GM06990 (cell line): ENCODE measurements at regions not wholly inside any gene's neighbourhood (a gene's known extent, or its start where the extent isn't known, plus 50 kb on each side); places are given as distances from the start of the nearest gene placed in this dataset.

Experiments
- DNase-seq: peaks from one replicate; pipeline ENCODE4 v3.0.0-alpha.2; 2011; ENCODE audit not compliant: insufficient read length; ENCODE audit errors: extremely low read depth
- H3K27me3 ChIP-seq: replicated peaks from 2 replicates; pipeline ENCODE4 v1.6.0; 2011; ENCODE audit warnings: low read length; ENCODE audit not compliant: control insufficient read depth, insufficient read depth
- H3K36me3 ChIP-seq: 2 replicates; pipeline ENCODE4 v1.5.1; 2011; ENCODE audit warnings: low read length; ENCODE audit not compliant: control insufficient read depth, insufficient read depth
- H3K4me3 ChIP-seq: replicated peaks from 2 replicates; pipeline ENCODE4 v1.5.1; 2011; ENCODE audit warnings: low read depth, mild to moderate bottlenecking, control low read depth, low read length
- TF ChIP-seq, protein P1 (sequence below): IDR thresholded peaks from 2 replicates; pipeline ENCODE4 v1.5.1; 2011; ENCODE audit warnings: low read length, control low read depth, mild to moderate bottlenecking, inconsistent platforms; ENCODE audit not compliant: insufficient read depth, poor library complexity, severe bottlenecking

DNA sequence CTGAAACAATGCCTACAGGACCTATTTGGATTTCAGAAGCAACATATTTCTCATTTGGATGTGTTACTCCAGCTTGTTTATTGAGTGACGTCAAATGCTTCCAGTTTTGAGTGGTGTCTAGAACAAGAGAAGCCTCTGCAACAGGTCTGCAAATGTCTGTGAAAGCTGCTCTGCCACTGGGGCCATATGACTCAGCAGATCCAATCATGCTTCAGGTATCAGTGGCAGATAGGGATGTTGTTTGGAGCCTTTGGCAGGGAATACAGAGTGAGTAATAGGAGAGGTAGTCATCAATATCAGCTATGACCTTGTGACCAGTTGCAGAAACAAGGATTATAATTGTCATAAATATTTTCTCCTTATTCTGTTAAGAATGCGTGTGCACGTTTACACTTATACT lies 141.1 kb upstream of the ZXDA start:
- TF ChIP-seq, protein P1, sequence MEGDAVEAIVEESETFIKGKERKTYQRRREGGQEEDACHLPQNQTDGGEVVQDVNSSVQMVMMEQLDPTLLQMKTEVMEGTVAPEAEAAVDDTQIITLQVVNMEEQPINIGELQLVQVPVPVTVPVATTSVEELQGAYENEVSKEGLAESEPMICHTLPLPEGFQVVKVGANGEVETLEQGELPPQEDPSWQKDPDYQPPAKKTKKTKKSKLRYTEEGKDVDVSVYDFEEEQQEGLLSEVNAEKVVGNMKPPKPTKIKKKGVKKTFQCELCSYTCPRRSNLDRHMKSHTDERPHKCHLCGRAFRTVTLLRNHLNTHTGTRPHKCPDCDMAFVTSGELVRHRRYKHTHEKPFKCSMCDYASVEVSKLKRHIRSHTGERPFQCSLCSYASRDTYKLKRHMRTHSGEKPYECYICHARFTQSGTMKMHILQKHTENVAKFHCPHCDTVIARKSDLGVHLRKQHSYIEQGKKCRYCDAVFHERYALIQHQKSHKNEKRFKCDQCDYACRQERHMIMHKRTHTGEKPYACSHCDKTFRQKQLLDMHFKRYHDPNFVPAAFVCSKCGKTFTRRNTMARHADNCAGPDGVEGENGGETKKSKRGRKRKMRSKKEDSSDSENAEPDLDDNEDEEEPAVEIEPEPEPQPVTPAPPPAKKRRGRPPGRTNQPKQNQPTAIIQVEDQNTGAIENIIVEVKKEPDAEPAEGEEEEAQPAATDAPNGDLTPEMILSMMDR, result no peak
- no peak for DNase-seq
- Histone ChIP-seq H3K27me3 (no peaks in the 10 kb centered on the region), H3K36me3 (no peaks in the 10 kb centered on the region), H3K4me3 (no peak overlapping the region)

DNA sequence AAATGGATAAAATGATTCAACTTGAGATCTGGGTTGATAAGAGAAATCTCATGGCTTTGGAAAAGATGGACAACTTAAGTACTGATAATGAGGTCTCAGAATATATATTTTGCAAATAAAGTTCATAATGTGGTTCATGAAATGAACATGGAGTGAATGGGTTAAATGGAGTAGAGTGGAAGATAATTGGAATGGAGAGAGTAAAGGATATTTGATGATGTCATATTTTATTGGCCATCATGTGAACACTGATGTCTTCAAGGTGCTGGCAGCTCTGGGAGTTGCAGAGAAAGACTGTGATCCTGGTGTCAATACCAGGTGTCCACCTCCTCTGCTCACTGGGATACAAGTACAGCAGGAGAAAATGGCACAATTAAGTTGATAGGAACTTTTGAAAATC lies 133.9 kb upstream of the ZXDA start:
- TF ChIP-seq, protein P1, result no peak
- no peak for DNase-seq
- Histone ChIP-seq H3K27me3 (no peaks in the 10 kb centered on the region), H3K4me3 (no peak overlapping the region), H3K36me3 (no peaks in the 10 kb centered on the region)

DNA sequence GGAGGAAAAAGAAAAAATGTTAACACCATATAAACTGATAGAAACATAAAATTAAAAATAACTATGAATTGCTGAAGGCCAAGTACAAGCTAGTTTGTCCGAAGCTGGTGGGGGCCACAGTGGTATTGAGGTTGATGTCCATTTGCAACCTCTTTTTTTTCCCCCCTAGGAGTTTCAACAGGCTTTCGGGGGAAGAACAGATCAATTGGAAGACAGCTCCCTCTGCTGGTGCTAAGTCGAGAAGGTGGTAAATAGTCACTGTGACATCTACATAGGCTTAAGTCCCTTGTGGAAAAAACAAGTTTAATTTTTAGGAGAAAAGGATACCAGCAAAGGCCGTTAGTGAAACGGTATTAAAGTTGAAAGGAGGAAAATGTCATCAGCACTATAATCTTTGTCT lies 115.7 kb upstream of the ZXDA start:
- DNase-seq, result no peak
- Histone ChIP-seq H3K36me3 (no peaks in the 10 kb centered on the region), H3K4me3 (no peak overlapping the region), H3K27me3 (no peaks in the 10 kb centered on the region)
- TF ChIP-seq, protein P1, result peak; percentile 75

DNA sequence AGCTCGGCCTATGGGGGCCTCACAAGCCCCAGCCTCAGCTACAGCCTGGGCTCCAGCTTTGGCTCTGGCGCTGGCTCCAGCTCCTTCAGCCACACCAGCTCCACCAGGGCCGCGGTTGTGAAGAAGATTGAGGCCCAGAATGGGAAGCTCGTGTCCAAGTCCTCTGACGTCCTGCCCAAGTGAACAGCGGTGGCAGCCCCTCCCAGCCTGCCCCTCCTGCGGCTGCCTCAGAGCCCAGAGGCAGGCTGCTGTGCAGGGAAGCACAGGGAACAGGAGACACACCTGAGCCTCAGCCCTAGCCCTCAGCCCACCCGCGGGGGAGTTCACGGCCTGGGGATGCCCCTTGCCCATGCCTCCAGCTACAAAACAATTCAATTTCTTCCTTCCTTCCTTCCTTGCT lies 75.7 kb upstream of the ZXDA start:
- DNase-seq, result no peak
- Histone ChIP-seq H3K27me3 (no peaks in the 10 kb centered on the region), H3K36me3 (no peaks in the 10 kb centered on the region), H3K4me3 (no peak overlapping the region)
- TF ChIP-seq, protein P1, result no peak

DNA sequence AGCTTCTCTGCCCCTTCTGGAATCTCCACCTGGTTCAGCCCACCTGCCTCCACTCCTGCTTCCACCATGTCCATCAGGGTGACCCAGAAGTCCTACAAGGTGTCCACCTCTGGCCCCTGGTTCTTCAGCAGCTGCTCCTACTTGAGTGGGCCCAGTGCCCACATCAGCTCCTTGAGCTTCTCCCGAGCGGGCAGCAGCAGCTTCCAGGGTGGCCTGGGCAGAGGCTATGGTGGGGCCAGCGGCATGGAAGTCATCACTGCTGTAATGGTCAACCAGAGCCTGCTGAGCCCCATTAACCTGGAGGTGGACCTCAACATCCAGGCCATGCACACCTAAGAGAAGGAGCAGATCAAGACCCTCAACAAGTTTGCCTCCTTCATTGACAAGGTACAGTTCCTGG lies 74.4 kb upstream of the ZXDA start:
- Histone ChIP-seq H3K4me3 (no peak overlapping the region), H3K36me3 (no peaks in the 10 kb centered on the region), H3K27me3 (no peaks in the 10 kb centered on the region)
- no peak for DNase-seq
- TF ChIP-seq, protein P1, result no peak

DNA sequence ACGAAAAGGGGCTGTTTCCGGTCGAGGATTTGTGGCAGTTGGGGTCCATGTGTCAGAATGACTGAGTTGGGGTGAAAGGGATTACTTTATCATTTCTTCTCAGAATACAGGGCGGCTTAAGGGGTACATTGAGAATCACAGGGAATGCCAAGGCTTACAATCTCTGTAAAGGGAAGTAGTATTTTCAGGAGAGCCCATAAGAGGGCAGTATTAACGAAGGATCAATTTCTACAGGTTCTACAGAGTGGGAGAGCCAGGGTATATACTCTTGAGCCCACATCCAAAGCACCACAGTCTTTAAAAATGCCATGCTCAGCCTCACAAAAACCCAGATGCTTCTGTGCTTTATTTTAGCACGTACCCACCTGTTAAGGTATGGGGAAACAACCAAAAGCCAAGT lies 67.7 kb upstream of the ZXDA start:
- no peaks in the 10 kb centered on the region for H3K27me3 ChIP-seq
- TF ChIP-seq, protein P1, result no peak
- no peak overlapping the region for H3K4me3 ChIP-seq
- no peaks in the 10 kb centered on the region for H3K36me3 ChIP-seq
- no peak for DNase-seq
